ENCODE measurements at regions not wholly inside any gene's neighbourhood (a gene's known extent, or its start where the extent isn't known, plus 50 kb on each side); places are given as distances from the start of the nearest gene placed in this dataset.

- TF ChIP-seq, protein P1, sequence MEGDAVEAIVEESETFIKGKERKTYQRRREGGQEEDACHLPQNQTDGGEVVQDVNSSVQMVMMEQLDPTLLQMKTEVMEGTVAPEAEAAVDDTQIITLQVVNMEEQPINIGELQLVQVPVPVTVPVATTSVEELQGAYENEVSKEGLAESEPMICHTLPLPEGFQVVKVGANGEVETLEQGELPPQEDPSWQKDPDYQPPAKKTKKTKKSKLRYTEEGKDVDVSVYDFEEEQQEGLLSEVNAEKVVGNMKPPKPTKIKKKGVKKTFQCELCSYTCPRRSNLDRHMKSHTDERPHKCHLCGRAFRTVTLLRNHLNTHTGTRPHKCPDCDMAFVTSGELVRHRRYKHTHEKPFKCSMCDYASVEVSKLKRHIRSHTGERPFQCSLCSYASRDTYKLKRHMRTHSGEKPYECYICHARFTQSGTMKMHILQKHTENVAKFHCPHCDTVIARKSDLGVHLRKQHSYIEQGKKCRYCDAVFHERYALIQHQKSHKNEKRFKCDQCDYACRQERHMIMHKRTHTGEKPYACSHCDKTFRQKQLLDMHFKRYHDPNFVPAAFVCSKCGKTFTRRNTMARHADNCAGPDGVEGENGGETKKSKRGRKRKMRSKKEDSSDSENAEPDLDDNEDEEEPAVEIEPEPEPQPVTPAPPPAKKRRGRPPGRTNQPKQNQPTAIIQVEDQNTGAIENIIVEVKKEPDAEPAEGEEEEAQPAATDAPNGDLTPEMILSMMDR (conservative IDR thresholded peaks at IDR 0.05) = no peak
- TF ChIP-seq ZFX (IDR thresholded peaks at IDR 0.05) = no peak
Observed at GRCh38 chr1:229981736-229982135, 85.3 kb upstream of the GALNT2 start.
